NCI-H510A treated with DMSO at 0.1 percent for 48 hours (cell line): ENCODE measurements at regions not wholly inside any gene's neighbourhood (a gene's known extent, or its start where the extent isn't known, plus 50 kb on each side); places are given as distances from the start of the nearest gene placed in this dataset.

ENCODE experiments used
- DNase-seq: peaks from one replicate; lab custom pipeline; 2025; lab: John Stamatoyannopoulos, UW

GRCh38 chr5:167752936-167753335 is 538.5 kb upstream of the WWC1 start:
- no peak for DNase-seq

GRCh38 chr5:167753725-167754490 is 537.5 kb upstream of the WWC1 start:
- DNase-seq = no peak

- DNase-seq = no peak
Measured at GRCh38 chr5:167754501-167755021, 536.9 kb upstream of the WWC1 start.

DNA sequence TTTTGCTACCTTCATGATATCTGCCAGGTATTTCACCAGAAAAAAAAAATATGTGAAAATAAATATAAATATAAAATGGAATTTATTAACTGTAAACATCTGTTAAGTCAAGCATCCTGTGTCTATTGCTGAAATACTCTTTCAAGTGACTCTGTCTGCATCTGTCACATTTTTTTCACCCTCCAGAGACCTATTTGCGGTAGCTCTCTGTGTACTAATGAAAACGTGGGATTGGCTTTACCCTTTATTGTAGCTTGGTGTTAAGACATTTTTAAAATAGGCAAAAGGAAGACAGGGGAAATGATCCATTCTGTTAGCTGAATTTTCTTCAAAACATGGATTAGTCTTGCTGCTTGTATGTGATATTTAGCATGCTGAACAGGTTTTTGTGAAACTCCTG is 536.0 kb upstream of the WWC1 start:
- DNase-seq = no peak

DNA sequence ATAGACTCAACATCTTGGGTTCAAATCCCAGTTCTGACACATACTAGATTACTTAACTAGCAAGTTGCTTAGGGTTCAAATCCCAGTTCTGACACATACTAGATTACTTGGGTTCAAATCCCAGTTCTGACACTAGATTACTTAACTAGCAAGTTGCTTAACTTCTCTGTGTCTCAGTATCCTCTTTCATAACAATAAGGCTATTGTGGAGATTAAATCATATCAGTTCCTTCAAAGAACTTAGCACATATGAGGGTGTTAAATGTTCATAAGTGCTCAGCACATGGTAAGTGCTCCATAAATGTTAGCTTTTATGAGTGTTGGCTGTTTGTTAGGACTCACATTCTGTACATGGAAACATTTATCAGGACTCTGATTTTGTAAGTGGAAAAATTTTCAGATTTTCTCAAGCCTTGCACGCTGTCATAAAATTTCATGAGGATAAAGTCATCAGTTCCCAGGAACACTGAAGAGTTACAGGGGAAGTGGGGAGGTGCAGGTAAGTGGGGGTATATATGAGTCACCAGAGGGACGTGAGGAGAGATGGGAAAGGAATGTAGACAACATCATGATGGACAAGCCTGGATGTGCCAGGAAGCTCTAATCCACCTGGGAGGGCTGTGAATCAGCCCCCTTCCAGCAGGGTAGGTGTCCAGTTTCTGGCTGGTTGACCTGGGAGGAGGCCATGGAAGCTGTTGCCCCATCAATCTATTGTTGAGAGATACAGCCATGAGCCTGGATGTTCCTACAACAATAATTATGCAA is 532.2 kb upstream of the WWC1 start:
- no peak for DNase-seq

- no peak for DNase-seq
Measured at GRCh38 chr5:167763772-167764171, 527.7 kb upstream of the WWC1 start.

GRCh38 chr5:167764641-167765289 is 526.7 kb upstream of the WWC1 start:
- DNase-seq = no peak

- DNase-seq = no peak
Measured at GRCh38 chr5:167765352-167765751, 526.1 kb upstream of the WWC1 start.

DNA sequence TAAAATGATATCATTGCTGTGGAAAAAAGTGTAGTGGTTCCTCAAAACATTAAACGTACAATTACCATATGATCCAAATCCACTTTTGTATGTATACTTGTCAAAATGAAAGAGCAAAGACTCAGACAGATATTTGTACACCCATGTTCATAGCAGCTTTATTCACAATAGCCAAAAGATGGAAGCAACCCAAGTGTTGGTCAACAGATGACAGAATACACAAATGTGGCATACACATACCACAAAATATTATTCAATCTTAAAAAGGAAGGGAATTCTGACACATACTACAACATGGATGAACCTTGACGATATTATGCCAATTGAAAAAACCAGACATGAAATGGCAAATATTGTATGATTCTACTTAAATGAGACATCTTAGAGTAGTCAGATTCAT is 524.5 kb upstream of the WWC1 start:
- no peak for DNase-seq

- no peak for DNase-seq
Measured at GRCh38 chr5:167767795-167768194, 523.6 kb upstream of the WWC1 start.

DNA sequence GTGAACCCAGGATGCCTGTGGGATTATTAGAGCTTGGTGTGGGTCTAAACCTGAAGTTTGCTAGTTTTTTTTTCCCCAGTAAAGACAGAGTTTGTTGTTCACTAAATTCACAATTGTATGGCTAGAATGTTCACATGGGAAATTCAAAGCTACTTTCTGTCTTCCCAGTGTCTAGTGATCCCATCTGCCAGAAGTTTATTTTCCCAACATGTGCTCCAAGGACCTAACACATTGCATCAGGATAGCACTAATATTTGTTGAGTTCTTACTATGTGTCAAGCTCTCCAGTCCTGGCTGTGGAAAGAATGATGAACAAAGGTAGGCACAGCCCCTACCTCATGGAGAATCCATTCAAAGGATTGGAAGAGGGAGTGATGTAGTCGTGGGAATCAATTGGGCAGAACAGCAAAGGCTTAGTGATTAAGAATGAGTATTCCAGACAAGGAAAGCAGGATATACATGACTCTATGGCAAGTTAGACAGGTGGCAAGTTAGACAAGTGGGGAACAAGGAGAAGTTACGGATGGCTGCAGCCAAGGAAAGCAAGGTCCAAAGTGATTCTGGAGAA is 521.5 kb upstream of the WWC1 start:
- no peak for DNase-seq

- DNase-seq = no peak
Measured at GRCh38 chr5:167770461-167770860, 521.0 kb upstream of the WWC1 start.

DNA sequence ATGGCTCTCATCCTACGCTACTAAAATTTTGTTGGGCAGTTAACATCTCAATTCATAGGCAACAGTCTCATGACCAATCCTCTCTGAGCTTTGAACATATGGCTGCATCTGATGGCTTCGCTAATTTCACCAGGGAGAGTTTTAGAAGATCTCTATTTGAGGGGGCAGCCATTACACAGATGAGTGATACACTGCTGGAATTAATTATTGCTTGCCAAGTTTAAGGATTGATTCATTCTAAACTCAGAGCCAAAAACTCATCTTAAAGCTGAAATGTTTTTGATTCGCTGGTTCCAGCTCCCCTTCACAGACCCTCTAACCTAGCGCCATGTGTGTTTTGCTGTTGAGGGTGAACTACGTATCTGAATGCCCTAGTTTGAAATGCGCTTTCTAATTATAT is 519.9 kb upstream of the WWC1 start:
- no peak for DNase-seq

GRCh38 chr5:167773668-167774301 is 517.7 kb upstream of the WWC1 start:
- DNase-seq = no peak

DNA sequence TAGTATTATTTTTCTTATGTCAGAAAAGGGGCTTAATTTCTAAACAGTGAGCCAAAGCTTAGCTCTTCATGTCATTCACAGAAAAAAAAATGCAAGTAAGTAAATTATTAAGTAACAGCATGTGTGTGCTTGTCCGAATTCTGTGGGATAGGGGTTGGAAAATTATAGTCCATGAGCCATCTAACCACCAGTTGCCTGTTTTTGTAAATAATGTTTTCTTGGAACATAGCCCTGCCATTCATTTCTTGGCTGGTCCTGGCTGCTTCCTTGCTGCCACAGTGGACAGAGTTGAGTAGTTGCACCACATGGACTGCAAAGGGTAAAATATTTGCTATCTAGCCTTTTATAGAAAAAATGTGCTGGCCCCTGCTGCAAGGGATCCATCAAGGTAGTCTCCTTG is 513.7 kb upstream of the WWC1 start:
- no peak for DNase-seq

DNA sequence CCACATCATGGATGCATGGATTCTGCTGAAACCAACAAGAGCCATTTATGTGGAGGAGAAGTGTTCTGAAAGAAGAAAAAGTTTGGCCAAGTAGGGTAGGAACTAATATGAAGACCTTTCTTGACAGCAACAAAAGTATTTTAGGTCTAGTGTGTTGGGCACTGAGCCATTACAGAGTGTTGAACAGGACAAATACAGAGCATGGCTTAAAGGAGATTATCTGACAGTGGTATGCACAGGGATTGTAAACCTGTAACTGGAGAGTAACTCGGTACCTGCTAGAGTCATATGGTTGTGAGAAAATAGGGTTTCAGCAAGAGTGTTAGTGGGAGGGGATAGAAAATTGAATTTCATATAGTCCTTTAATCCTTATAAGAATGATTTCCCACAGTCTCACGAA is 513.2 kb upstream of the WWC1 start:
- no peak for DNase-seq

- no peak for DNase-seq
Measured at GRCh38 chr5:167779644-167780043, 511.8 kb upstream of the WWC1 start.

DNA sequence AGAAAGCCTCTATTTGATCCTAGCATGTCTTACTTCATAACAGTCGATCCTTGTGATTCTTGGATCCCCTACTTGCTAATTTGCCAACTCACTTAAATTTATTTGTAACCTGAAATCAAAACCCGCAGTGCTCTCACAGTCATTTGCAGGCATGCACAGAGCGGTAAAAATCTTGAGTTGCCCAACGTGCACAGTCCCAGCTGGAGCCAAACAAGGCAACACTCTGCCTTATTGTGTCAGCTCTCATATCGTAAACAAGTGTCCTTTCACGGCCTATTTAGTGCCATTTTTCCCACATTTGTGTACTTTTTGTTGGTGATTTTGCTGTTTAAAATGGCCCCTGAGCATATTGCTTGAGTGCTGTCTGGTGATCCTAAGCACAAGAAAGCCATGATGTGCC is 511.3 kb upstream of the WWC1 start:
- no peak for DNase-seq

DNA sequence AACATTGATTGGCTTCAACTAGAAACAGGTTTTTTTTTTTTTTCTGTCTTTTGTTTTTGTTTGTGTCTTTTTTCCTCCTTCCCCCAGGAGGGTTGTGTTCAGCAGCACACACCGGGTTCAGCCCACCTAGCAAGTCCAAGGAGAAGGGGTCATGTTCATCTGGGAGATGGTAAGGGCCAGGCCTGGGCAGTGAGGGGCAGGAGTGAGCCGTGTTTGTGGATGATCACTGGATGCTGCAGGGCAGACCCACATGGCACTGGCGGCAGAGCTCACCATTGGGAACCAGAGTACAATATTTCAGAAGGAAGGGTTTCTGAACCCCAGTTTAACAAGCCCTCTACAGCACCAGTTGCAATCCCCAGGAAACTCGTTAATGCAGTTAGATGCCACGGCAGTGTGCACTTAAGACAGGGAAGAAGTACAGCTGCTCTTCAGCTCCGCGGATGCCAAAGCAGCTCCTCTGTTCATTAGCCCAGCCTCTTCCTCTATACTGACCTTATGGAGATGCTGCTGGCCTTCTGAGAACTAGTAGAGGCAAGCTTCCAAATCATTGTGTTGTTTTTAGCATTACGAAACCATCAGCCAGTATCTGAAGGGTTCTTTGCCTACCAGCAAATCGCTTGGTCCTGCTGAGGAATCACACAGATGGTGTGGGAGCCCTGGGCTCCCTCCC is 508.2 kb upstream of the WWC1 start:
- no peak for DNase-seq

DNA sequence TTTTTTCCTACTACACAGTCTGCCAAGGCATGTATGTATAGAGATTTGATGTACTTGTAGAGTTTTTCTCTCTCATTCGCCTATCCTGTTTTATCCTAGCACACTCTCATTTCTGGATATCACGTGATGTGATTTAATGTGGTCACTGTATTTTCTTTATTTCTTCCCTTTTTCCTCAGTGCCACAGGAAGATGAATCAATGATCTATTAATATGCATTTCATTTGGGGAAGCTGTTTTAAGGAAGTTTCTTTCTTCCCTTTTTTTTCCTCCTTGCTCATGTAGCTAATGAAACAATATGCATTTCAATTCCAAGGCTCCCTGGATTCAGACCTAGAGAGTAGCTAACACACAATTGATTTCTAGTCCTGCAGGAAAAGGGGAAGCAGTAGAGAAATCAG is 506.3 kb upstream of the WWC1 start:
- DNase-seq = no peak

GRCh38 chr5:167785901-167786300 is 505.5 kb upstream of the WWC1 start:
- no peak for DNase-seq
